ENCODE measurements at regions not wholly inside any gene's neighbourhood (a gene's known extent, or its start where the extent isn't known, plus 50 kb on each side); places are given as distances from the start of the nearest gene placed in this dataset.

- TF ChIP-seq POLR2AphosphoS5 (IDR thresholded peaks at IDR 0.05; ENCODE audit: borderline replicate concordance, low read depth, low read length) (no peak), EZH2 (IDR thresholded peaks at IDR 0.05) (no peak)
These were observed 564.0 kb downstream of the CCER1 start for GRCh38 chr12:90390947-90391346.
